Stomach (tissue), 4 donors: ENCODE measurements at regions not wholly inside any gene's neighbourhood (a gene's known extent, or its start where the extent isn't known, plus 50 kb on each side); places are given as distances from the start of the nearest gene placed in this dataset.

Experiments
- EP300 ChIP-seq: sonication (generic); formaldehyde crosslinking; IDR thresholded peaks from one replicate; pipeline ENCODE4 v1.6.1; 2017; ENCODE audit warnings: antibody characterized with exemption
- POLR2A ChIP-seq, 4 donors: fragments of 450-650 bp; IDR thresholded peaks; one replicate each; pipeline ENCODE4 v1.6.1; 2016; ENCODE audit warnings: antibody characterized with exemption in 4 of 4, control low read depth in 2 of 4, mild to moderate bottlenecking in 1 of 4, moderate library complexity in 1 of 4
- POLR2AphosphoS5 ChIP-seq, 3 donors: sonication (generic); formaldehyde crosslinking; IDR thresholded peaks; one replicate each; pipeline ENCODE4 v1.6.1; 2016; ENCODE audit warnings: antibody characterized with exemption in 3 of 3
- TF ChIP-seq, protein P1 (sequence below), 7 experiments: fragments of 450-650 bp in 4 of 7; fragments of 200-600 bp in 3 of 7; sonication (generic) in 3 of 7; IDR thresholded peaks; one replicate each; pipeline ENCODE4 v1.5.1; 2016 to 2019; ENCODE audit warnings: antibody characterized with exemption in 7 of 7, control low read depth in 2 of 7, mild to moderate bottlenecking in 1 of 7

DNA sequence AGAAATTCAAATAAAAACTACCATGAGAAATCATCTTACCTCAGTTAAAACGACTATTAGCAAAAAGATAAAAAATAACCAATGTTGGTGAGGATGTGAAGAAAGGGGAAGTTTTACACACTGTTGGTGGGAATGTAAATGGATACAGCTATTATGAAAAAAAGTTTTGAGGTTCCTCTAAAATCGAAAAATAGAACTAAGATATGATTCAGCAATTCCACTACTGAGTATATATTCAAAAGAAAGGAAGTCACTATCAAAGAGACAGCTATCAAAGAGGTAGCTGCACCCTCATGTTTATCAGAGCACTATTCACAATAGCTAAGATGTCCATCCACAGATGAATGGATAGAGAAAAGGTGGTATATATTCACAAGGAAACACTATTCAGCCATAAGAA, 1888.4 kb downstream of the MAT2B start:
- TF ChIP-seq, protein P1, sequence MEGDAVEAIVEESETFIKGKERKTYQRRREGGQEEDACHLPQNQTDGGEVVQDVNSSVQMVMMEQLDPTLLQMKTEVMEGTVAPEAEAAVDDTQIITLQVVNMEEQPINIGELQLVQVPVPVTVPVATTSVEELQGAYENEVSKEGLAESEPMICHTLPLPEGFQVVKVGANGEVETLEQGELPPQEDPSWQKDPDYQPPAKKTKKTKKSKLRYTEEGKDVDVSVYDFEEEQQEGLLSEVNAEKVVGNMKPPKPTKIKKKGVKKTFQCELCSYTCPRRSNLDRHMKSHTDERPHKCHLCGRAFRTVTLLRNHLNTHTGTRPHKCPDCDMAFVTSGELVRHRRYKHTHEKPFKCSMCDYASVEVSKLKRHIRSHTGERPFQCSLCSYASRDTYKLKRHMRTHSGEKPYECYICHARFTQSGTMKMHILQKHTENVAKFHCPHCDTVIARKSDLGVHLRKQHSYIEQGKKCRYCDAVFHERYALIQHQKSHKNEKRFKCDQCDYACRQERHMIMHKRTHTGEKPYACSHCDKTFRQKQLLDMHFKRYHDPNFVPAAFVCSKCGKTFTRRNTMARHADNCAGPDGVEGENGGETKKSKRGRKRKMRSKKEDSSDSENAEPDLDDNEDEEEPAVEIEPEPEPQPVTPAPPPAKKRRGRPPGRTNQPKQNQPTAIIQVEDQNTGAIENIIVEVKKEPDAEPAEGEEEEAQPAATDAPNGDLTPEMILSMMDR (IDR thresholded peaks at IDR 0.05) = no peak
- TF ChIP-seq POLR2A (IDR thresholded peaks at IDR 0.05) (no peak), EP300 (no peak), POLR2AphosphoS5 (IDR thresholded peaks at IDR 0.05) (no peak)
